H1 (cell line): ENCODE measurements at regions not wholly inside any gene's neighbourhood (a gene's known extent, or its start where the extent isn't known, plus 50 kb on each side); places are given as distances from the start of the nearest gene placed in this dataset.

Experiments used
- CTCF ChIA-PET: fragments of 300-600 bp; sonication (Branson Sonifier 250); formaldehyde crosslinking; loops from one replicate; lab custom pipeline; 2021; ENCODE audit not compliant: partially characterized antibody; lab: Charles Lee
- POLR2A ChIA-PET: fragments of 300-600 bp; sonication (Branson Sonifier 250); formaldehyde crosslinking; loops from one replicate; lab custom pipeline; 2021; ENCODE audit warnings: inconsistent platforms; ENCODE audit not compliant: partially characterized antibody; lab: Charles Lee
- DNase-seq, 2 experiments: peaks; one replicate each; pipeline versions ENCODE4 v3.0.0 to v3.0.0-alpha.2; 2010 to 2022; ENCODE audit warnings: low spot score in 2 of 2, low read depth in 1 of 2, mixed read lengths in 1 of 2
- FAIRE-seq: peaks from 2 replicates; lab custom pipeline; 2011; peaks lifted over from hg19 to GRCh38; lab: Jason Lieb, UNC
- H2AFZ ChIP-seq: 2 replicates; pipeline ENCODE4 v1.8.1; 2012; ENCODE audit warnings: low read length, inconsistent platforms
- H2AK5ac ChIP-seq: 2 replicates; pipeline ENCODE4 v1.6.1; 2013; ENCODE audit warnings: low read depth, low read length
- H2BK120ac ChIP-seq: replicated peaks from 2 replicates; pipeline ENCODE3; 2013; ENCODE audit warnings: low read depth, low read length, inconsistent platforms
- H2BK12ac ChIP-seq: 2 replicates; pipeline ENCODE4 v1.6.1; 2013; ENCODE audit warnings: low read depth, low read length
- H2BK15ac ChIP-seq: 2 replicates; pipeline ENCODE4 v1.6.1; 2013; ENCODE audit warnings: low read length
- H2BK20ac ChIP-seq: 2 replicates; pipeline ENCODE4 v1.6.1; 2013; ENCODE audit warnings: low read length
- H2BK5ac ChIP-seq: 2 replicates; pipeline ENCODE4 v1.6.1; 2013; ENCODE audit warnings: low read depth, low read length
- H3K14ac ChIP-seq: 2 replicates; pipeline ENCODE4 v1.6.1; 2013; ENCODE audit warnings: inconsistent platforms; ENCODE audit not compliant: insufficient read length
- H3K18ac ChIP-seq: 2 replicates; pipeline ENCODE4 v1.6.1; 2013; ENCODE audit warnings: low read length; ENCODE audit errors: extremely low read depth
- H3K23ac ChIP-seq: 2 replicates; pipeline ENCODE4 v1.6.1; 2013; ENCODE audit warnings: inconsistent platforms; ENCODE audit not compliant: insufficient read length
- H3K23me2 ChIP-seq: 2 replicates; pipeline ENCODE4 v1.6.1; 2013; ENCODE audit warnings: low read depth, low read length
- H3K27ac ChIP-seq: 2 replicates; pipeline ENCODE4 v1.6.1; 2011; ENCODE audit warnings: low read depth, low read length, inconsistent platforms
- H3K27me3 ChIP-seq, 4 experiments: replicated peaks in 1 of 4; 1 replicate in 1 of 4; 2 replicates in 3 of 4; pipeline versions ENCODE4 v1.6.1 to v1.8.1; 2011 to 2013; ENCODE audit warnings: low read length in 3 of 4, mild to moderate bottlenecking in 3 of 4, inconsistent platforms in 2 of 4, mixed read lengths in 2 of 4, moderate library complexity in 1 of 4; ENCODE audit not compliant: control insufficient read depth in 3 of 4, insufficient read depth in 3 of 4; ENCODE audit errors: extremely low read depth in 1 of 4
- H3K36me3 ChIP-seq, 4 experiments: 2 replicates each; pipeline versions ENCODE4 v1.6.1 to v1.8.1; 2011 to 2013; ENCODE audit warnings: mild to moderate bottlenecking in 4 of 4, low read length in 3 of 4, moderate library complexity in 2 of 4, control low read depth in 1 of 4, inconsistent platforms in 1 of 4; ENCODE audit not compliant: insufficient read depth in 4 of 4, control insufficient read depth in 2 of 4
- H3K4ac ChIP-seq: replicated peaks from 2 replicates; pipeline ENCODE3; 2013; ENCODE audit warnings: low read length, low read depth, mixed read lengths, inconsistent platforms; ENCODE audit not compliant: insufficient read length
- H3K4me1 ChIP-seq, 4 experiments: replicated peaks in 1 of 4; 1 replicate in 1 of 4; 2 replicates in 3 of 4; pipeline versions ENCODE4 v1.6.1 to v1.8.1; 2011 to 2013; ENCODE audit warnings: low read length in 3 of 4, inconsistent platforms in 2 of 4, mixed read lengths in 1 of 4; ENCODE audit not compliant: insufficient read depth in 4 of 4, control insufficient read depth in 3 of 4
- H3K4me2 ChIP-seq, 2 experiments: 2 replicates each; pipeline versions ENCODE4 v1.6.1 to v1.8.1; 2011 to 2013; ENCODE audit warnings: low read depth in 2 of 2, low read length in 2 of 2, control low read depth in 1 of 2, inconsistent platforms in 1 of 2, mild to moderate bottlenecking in 1 of 2; ENCODE audit not compliant: insufficient read depth in 1 of 2
- H3K4me3 ChIP-seq, 4 experiments: fragments of 200-600, 300-600 bp in 1 of 4; sonication (generic), shearing (Covaris generic), sonication (Bioruptor Twin) in 1 of 4; 2 replicates each; pipeline versions ENCODE4 v1.5.1 to v1.8.1; 2011 to 2016; ENCODE audit warnings: low read length in 4 of 4, low read depth in 3 of 4, control low read depth in 2 of 4, inconsistent platforms in 2 of 4, mild to moderate bottlenecking in 2 of 4, mixed read lengths in 1 of 4, moderate library complexity in 1 of 4; ENCODE audit not compliant: insufficient read depth in 2 of 4; ENCODE audit errors: extremely low read depth in 1 of 4
- H3K56ac ChIP-seq: replicated peaks from 2 replicates; pipeline ENCODE3; 2013; ENCODE audit warnings: low read depth, mild to moderate bottlenecking, mixed read lengths, low read length, inconsistent platforms; ENCODE audit not compliant: insufficient read length
- H3K79me1 ChIP-seq: 2 replicates; pipeline ENCODE4 v1.6.1; 2013; ENCODE audit warnings: low read depth, low read length, control low read depth
- H3K79me2 ChIP-seq, 2 experiments: 2 replicates each; pipeline versions ENCODE4 v1.6.1 to v1.8.1; 2012 to 2013; ENCODE audit warnings: low read length in 2 of 2, mild to moderate bottlenecking in 2 of 2, inconsistent platforms in 1 of 2; ENCODE audit not compliant: insufficient read depth in 2 of 2, control insufficient read depth in 1 of 2
- H3K9ac ChIP-seq, 4 experiments: replicated peaks in 1 of 4; 1 replicate in 1 of 4; 2 replicates in 3 of 4; pipeline versions ENCODE4 v1.6.1 to v1.8.1; 2011 to 2013; ENCODE audit warnings: low read depth in 3 of 4, low read length in 3 of 4, control low read depth in 2 of 4, mild to moderate bottlenecking in 2 of 4, moderate library complexity in 2 of 4, inconsistent platforms in 1 of 4; ENCODE audit errors: extremely low read depth in 1 of 4
- H3K9me3 ChIP-seq, 2 experiments: 2 replicates each; pipeline versions ENCODE4 v1.6.1 to v1.8.1; 2012 to 2013; ENCODE audit warnings: mild to moderate bottlenecking in 2 of 2, moderate library complexity in 2 of 2, control low read depth in 1 of 2, inconsistent platforms in 1 of 2, low read depth in 1 of 2, low read length in 1 of 2, mixed read lengths in 1 of 2; ENCODE audit not compliant: insufficient read depth in 2 of 2
- H4K20me1 ChIP-seq, 2 experiments: replicated peaks in 1 of 2; 2 replicates each; pipeline versions ENCODE3 to v1.8.1; 2011 to 2013; ENCODE audit warnings: inconsistent platforms in 2 of 2, low read length in 2 of 2, mild to moderate bottlenecking in 1 of 2; ENCODE audit not compliant: insufficient read depth in 2 of 2, control insufficient read depth in 1 of 2
- H4K5ac ChIP-seq: 2 replicates; pipeline ENCODE4 v1.6.1; 2013; ENCODE audit warnings: low read length, low read depth, mixed read lengths, inconsistent platforms; ENCODE audit not compliant: insufficient read length
- H4K8ac ChIP-seq: 2 replicates; pipeline ENCODE4 v1.8.0; 2013; ENCODE audit warnings: mild to moderate bottlenecking, moderate library complexity, low read length, inconsistent platforms; ENCODE audit not compliant: insufficient read depth; ENCODE audit errors: extremely low read depth
- H4K91ac ChIP-seq: replicated peaks from 2 replicates; pipeline ENCODE3; 2013; ENCODE audit warnings: low read length, mixed read lengths, inconsistent platforms; ENCODE audit not compliant: insufficient read length
- ATF3 ChIP-seq: IDR thresholded peaks from 2 replicates; pipeline ENCODE4 v1.6.1; 2011; ENCODE audit warnings: low read depth, mild to moderate bottlenecking, low read length; ENCODE audit not compliant: insufficient read depth
- BACH1 ChIP-seq: IDR thresholded peaks from 2 replicates; pipeline ENCODE4 v1.6.1; 2012; ENCODE audit warnings: low read length, improper control_type of control experiment
- CHD1 ChIP-seq: IDR thresholded peaks from 2 replicates; pipeline ENCODE4 v1.6.1; 2012; ENCODE audit warnings: low read depth, low read length, improper control_type of control experiment
- CREB1 ChIP-seq: IDR thresholded peaks from 2 replicates; pipeline ENCODE4 v1.6.1; 2012; ENCODE audit warnings: inconsistent platforms
- CTBP2 ChIP-seq: IDR thresholded peaks from 2 replicates; pipeline ENCODE4 v1.7.0; 2011; ENCODE audit warnings: borderline replicate concordance, mild to moderate bottlenecking, moderate library complexity, mixed read lengths, low read length; ENCODE audit not compliant: insufficient read depth, insufficient read length
- FOSL1 ChIP-seq: IDR thresholded peaks from 2 replicates; pipeline ENCODE4 v1.6.1; 2011; ENCODE audit warnings: mild to moderate bottlenecking, low read depth, low read length, moderate library complexity; ENCODE audit not compliant: insufficient read depth
- HDAC6 ChIP-seq: IDR thresholded peaks from one replicate; pipeline ENCODE4 v1.7.1; 2012; ENCODE audit warnings: low read depth, mild to moderate bottlenecking, inconsistent platforms, low read length, moderate library complexity
- KDM5A ChIP-seq: fragments of 200-600 bp; IDR thresholded peaks from 2 replicates; pipeline ENCODE4 v1.7.1; 2012; ENCODE audit warnings: mild to moderate bottlenecking, low read length, inconsistent platforms, mixed read lengths
- POLR2A ChIP-seq, 2 experiments: IDR thresholded peaks; 1 replicate in 1 of 2; 2 replicates in 1 of 2; pipeline ENCODE4 v1.6.1; 2011; ENCODE audit warnings: low read depth in 2 of 2, low read length in 2 of 2, mild to moderate bottlenecking in 2 of 2; ENCODE audit errors: control extremely low read depth in 1 of 2
- SP1 ChIP-seq: IDR thresholded peaks from 2 replicates; pipeline ENCODE4 v1.6.1; 2011; ENCODE audit warnings: low read depth, low read length
- SP4 ChIP-seq: IDR thresholded peaks from 2 replicates; pipeline ENCODE4 v1.6.1; 2012; ENCODE audit warnings: low read length, inconsistent platforms
- YY1 ChIP-seq: IDR thresholded peaks from 2 replicates; pipeline ENCODE4 v1.6.1; 2011; ENCODE audit warnings: low read depth, mild to moderate bottlenecking, low read length
- TF ChIP-seq, protein P1 (sequence below): IDR thresholded peaks from 2 replicates; pipeline ENCODE4 v1.6.1; 2012; ENCODE audit warnings: inconsistent platforms

DNA sequence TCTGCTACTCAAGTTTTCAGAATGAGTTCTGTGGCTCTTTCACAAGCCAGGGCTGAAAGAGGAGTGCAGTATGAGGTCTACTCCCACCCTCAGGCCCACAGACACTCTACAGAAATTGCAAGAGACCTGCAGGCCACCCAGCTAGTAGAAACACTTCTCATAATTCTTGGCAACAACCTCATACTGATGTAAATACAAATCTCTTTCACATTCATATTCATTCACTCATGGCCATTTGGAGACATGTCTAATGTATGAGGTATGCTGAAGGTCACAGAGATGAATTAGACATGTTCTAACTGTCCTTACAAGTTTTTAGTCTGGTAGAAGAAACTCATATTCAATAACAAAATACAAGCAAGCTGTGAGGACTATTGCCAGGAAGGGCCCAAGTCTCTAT, 83.8 kb upstream of the KLHL29 start:
- H3K27me3 ChIP-seq, result 0 out of 7 replicates have a peak, but pooled peaks cover 0 to 2% (median 0%) of the 10 kb centered on the region in 4 experiments
- no peak overlapping the region for H3K4me3 ChIP-seq
- no peaks in the 10 kb centered on the region for H3K79me1 ChIP-seq
- H3K9me3 ChIP-seq, result no peaks in the 10 kb centered on the region
- H2BK120ac ChIP-seq, result no peak overlapping the region
- H2AK5ac ChIP-seq, result no peak overlapping the region
- no peak overlapping the region for H3K9ac ChIP-seq
- H2BK5ac ChIP-seq, result no peak overlapping the region
- no peaks in the 10 kb centered on the region for H3K23me2 ChIP-seq
- H3K79me2 ChIP-seq, result no peaks in the 10 kb centered on the region
- ChIA-PET POLR2A (no interaction called here), CTCF (interaction anchor here (1.3 to 2.0 kb wide), 2 partner anchors 12 to 15 kb away, joined by 4 to 12 read pairs; no protein-coding TSS in a partner anchor)
- no peak overlapping the region for H3K18ac ChIP-seq
- H2BK20ac ChIP-seq, result no peak overlapping the region
- no peak overlapping the region for H4K8ac ChIP-seq
- H3K36me3 ChIP-seq, result no peaks in the 10 kb centered on the region
- H2BK15ac ChIP-seq, result no peak overlapping the region
- H4K5ac ChIP-seq, result no peak overlapping the region
- no peak overlapping the region for H2AFZ ChIP-seq
- H3K4ac ChIP-seq, result no peak overlapping the region
- FAIRE-seq (no peak), DNase-seq (no peak)
- no peak overlapping the region for H3K14ac ChIP-seq
- no peak overlapping the region for H3K23ac ChIP-seq
- H3K4me2 ChIP-seq, result no peak overlapping the region
- H2BK12ac ChIP-seq, result no peak overlapping the region
- no peak overlapping the region for H3K27ac ChIP-seq
- H3K4me1 ChIP-seq, result no peaks in the 10 kb centered on the region
- no peak overlapping the region for H3K56ac ChIP-seq
- H4K91ac ChIP-seq, result no peak overlapping the region
- no peaks in the 10 kb centered on the region for H4K20me1 ChIP-seq
- TF ChIP-seq SP4, result no peak
- TF ChIP-seq SP1, result no peak
- TF ChIP-seq CREB1, result no peak
- TF ChIP-seq, protein P1, sequence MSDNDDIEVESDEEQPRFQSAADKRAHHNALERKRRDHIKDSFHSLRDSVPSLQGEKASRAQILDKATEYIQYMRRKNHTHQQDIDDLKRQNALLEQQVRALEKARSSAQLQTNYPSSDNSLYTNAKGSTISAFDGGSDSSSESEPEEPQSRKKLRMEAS, result no peak
- no peak for TF ChIP-seq CTBP2
- TF ChIP-seq BACH1, result no peak
- TF ChIP-seq CHD1, result no peak
- no peak for TF ChIP-seq YY1
- no peak for TF ChIP-seq HDAC6
- TF ChIP-seq FOSL1, result no peak
- no peak for TF ChIP-seq ATF3
- TF ChIP-seq KDM5A, result no peak
- TF ChIP-seq POLR2A (IDR thresholded peaks at IDR 0.05; ENCODE audit: control extremely low read depth in 1 of 2, low read depth in 2 of 2, low read length in 2 of 2), result no peak
